ENCODE measurements at regions not wholly inside any gene's neighbourhood (a gene's known extent, or its start where the extent isn't known, plus 50 kb on each side); places are given as distances from the start of the nearest gene placed in this dataset.

DNA sequence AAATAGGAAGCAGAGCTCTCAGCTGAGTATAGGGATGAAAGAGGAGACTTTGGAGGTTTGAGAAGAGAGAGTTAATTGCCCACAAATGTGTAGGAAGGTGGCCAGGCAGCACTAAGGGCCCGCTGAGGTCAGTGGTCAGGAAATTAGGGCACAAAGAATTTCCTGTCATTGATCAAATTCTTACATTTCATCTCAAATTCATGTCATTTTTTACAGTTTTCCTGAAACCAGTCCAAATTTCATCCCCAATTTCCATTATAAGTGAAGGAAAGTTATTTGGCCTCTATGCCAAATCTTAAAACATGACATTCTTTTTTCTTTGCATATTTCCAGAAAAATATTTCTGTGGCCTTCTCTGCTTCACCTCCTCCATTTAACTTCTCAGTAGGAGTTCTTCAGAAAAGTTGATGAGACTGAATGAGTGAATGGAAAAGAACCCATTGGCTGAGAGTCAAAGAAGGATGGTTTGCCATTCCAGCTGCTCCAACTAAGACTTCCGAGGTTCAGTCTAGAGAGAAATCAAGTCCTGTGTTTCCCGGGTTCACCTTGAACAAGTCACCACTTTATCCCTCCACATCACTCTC is 68.7 kb upstream of the SPRY1 start:
- TF ChIP-seq, protein P1, sequence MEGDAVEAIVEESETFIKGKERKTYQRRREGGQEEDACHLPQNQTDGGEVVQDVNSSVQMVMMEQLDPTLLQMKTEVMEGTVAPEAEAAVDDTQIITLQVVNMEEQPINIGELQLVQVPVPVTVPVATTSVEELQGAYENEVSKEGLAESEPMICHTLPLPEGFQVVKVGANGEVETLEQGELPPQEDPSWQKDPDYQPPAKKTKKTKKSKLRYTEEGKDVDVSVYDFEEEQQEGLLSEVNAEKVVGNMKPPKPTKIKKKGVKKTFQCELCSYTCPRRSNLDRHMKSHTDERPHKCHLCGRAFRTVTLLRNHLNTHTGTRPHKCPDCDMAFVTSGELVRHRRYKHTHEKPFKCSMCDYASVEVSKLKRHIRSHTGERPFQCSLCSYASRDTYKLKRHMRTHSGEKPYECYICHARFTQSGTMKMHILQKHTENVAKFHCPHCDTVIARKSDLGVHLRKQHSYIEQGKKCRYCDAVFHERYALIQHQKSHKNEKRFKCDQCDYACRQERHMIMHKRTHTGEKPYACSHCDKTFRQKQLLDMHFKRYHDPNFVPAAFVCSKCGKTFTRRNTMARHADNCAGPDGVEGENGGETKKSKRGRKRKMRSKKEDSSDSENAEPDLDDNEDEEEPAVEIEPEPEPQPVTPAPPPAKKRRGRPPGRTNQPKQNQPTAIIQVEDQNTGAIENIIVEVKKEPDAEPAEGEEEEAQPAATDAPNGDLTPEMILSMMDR (IDR thresholded peaks at IDR 0.05; ENCODE audit: borderline replicate concordance, extremely low read depth, low read length, poor library complexity, severe bottlenecking), result no peak
- TF ChIP-seq EZH2 (IDR thresholded peaks at IDR 0.05; ENCODE audit: borderline replicate concordance, low read depth, low read length, severe bottlenecking), result no peak
